Activated CD4-positive, alpha-beta T cell treated with anti-CD3 and anti-CD28 coated beads, Interleukin-2, amount 10 ng/mL, durations not matched to agents 7 days and 5 days (primary cell): ENCODE measurements at regions not wholly inside any gene's neighbourhood (a gene's known extent, or its start where the extent isn't known, plus 50 kb on each side); places are given as distances from the start of the nearest gene placed in this dataset.

Experiments
- CTCF ChIA-PET: fragments of 350-600 bp; sonication (Branson Sonifier 250); formaldehyde crosslinking; loops from one replicate; lab custom pipeline; 2021; ENCODE audit warnings: antibody characterized with exemption; lab: Charles Lee
- POLR2A ChIA-PET: fragments of 350-600 bp; sonication (Branson Sonifier 250); formaldehyde crosslinking; loops from one replicate; lab custom pipeline; 2021; ENCODE audit warnings: antibody characterized with exemption; lab: Charles Lee
- DNase-seq: peaks from one replicate; pipeline ENCODE4 v3.0.0-alpha.2; 2020
- H3K27ac Mint-ChIP-seq: one replicate; pipeline ENCODE4 v1.8.0; 2021; ENCODE audit warnings: mild to moderate bottlenecking, moderate library complexity, mixed read lengths
- H3K27me3 Mint-ChIP-seq: one replicate; pipeline ENCODE4 v1.8.0; 2021; ENCODE audit warnings: mixed read lengths
- H3K36me3 Mint-ChIP-seq: one replicate; pipeline ENCODE4 v1.8.0; 2021; ENCODE audit warnings: low read depth, mixed read lengths
- H3K4me1 Mint-ChIP-seq: one replicate; pipeline ENCODE4 v1.8.0; 2021; ENCODE audit warnings: mixed read lengths
- H3K4me3 Mint-ChIP-seq: one replicate; pipeline ENCODE4 v1.8.0; 2021; ENCODE audit warnings: mild to moderate bottlenecking, moderate library complexity, mixed read lengths
- H3K9me3 Mint-ChIP-seq: one replicate; pipeline ENCODE4 v1.8.0; 2021; ENCODE audit warnings: mixed read lengths

DNA sequence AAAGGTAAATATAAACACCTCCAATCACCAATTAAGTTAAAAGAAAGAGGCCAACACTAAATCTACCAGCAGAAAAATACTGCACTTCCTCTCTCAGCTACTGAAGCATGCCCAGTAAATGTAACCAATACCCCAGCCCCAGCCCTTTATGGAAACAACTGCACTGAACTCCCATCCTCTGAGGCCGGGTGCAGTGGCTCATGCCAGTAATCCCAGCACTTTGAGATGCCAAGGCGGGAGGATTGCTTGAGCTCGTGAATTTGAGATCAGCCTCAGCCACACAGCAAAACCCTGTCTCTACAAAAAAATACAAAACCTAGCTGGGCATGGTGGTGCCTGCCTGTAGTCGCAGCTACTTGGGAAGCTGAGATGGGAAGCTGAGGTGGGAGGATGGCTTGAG, 221.6 kb upstream of the SOX21 start:
- no peak for DNase-seq
- no peaks in the 10 kb centered on the region for H3K4me1 Mint-ChIP-seq
- H3K27me3 Mint-ChIP-seq, result no peaks in the 10 kb centered on the region
- H3K4me3 Mint-ChIP-seq, result no peak overlapping the region
- no peaks in the 10 kb centered on the region for H3K36me3 Mint-ChIP-seq
- ChIA-PET POLR2A (interaction anchor here (0.6 kb wide), 1 partner anchor 164 kb away, joined by 7 read pairs; no protein-coding TSS in a partner anchor), CTCF (interaction anchor here (1.7 kb wide), 1 partner anchor 26 kb away, joined by 4 read pairs; no protein-coding TSS in a partner anchor)
- H3K27ac Mint-ChIP-seq, result no peak overlapping the region
- H3K9me3 Mint-ChIP-seq, result peaks cover 8% of the 10 kb centered on the region

DNA sequence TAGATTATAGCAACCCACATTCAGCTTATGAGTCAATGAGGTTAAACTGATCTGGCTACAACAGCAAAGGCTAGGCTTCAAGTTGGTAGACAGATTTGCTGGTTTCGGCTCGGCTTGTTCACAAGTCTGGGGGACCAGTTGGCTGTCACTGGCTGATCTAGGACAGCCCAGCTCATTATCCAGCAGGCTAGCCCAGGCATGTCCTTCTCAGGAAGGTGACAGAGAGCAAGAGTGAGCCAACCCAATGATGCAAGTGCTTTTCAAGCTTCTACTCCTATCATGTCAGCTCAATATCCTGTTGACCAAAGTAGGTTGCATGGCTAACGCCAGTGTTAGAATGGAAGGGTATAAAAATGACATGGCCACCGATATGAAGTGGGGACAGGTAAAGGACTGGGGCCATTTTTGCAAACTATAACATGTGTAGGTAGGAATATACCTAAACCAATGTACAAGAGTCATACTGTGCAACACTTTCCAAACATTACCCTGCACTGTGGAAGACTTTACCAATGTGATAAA, 220.9 kb upstream of the SOX21 start:
- ChIA-PET CTCF (no interaction called here), POLR2A (no interaction called here)
- Mint-ChIP-seq H3K4me3 (no peak overlapping the region), H3K27ac (no peak overlapping the region), H3K4me1 (no peaks in the 10 kb centered on the region), H3K9me3 (peaks cover 8% of the 10 kb centered on the region), H3K36me3 (no peaks in the 10 kb centered on the region), H3K27me3 (peaks cover 2% of the 10 kb centered on the region)
- no peak for DNase-seq

DNA sequence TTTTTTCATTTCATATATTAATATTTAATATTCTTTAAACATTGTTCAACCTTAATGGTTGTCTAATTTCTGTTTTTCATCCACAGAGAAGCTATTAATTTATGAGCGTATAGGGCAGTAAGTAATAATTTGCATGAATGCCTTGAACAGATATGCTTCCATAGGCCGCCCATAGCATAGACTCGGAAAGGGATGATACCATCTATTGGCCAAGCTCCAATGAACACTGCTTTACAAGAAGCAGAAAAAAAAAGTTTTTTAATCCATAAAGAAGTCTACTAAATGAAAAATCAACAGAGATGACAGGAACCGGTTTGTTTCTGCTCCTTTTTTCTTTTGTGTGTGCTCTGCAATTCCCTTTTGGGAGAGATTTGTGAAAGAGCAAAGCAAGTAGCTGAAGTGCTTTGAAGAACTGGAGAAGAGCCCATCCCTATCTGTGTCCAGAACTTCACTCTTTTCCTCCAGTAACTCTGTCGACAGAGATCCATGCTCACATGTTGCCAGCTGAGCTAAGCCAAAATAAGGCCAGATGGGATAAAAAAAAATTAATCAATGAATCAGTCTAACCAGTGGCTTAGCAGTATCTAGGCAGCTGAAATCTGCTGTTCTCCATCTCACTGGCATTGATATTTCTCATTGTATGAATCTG, 215.9 kb upstream of the SOX21 start:
- Mint-ChIP-seq H3K27ac (no peak overlapping the region), H3K4me3 (no peak overlapping the region), H3K36me3 (no peaks in the 10 kb centered on the region), H3K9me3 (peaks cover 5% of the 10 kb centered on the region), H3K27me3 (peaks cover 2% of the 10 kb centered on the region), H3K4me1 (no peaks in the 10 kb centered on the region)
- ChIA-PET CTCF (no interaction called here), POLR2A (no interaction called here)
- DNase-seq, result no peak

DNA sequence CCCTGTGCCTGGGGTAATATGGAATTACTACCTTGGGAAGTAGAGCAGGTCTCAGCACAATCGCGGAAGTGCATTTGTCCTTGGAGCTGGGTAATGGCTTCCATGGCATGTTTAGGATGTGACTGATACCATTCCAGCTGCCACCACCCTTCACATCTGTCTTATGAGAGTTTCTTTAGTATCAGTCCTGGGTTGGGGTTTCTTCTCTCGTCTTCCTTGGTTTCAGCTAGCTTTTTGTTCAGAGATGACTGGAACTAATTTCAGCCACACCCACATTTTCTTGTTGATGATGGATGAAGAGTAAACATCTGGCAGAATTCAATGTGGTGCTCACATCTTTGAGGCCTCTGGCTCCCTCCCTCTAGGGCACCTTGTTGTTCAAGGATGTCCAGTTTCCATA, 212.9 kb upstream of the SOX21 start:
- POLR2A ChIA-PET, result no interaction called here

DNA sequence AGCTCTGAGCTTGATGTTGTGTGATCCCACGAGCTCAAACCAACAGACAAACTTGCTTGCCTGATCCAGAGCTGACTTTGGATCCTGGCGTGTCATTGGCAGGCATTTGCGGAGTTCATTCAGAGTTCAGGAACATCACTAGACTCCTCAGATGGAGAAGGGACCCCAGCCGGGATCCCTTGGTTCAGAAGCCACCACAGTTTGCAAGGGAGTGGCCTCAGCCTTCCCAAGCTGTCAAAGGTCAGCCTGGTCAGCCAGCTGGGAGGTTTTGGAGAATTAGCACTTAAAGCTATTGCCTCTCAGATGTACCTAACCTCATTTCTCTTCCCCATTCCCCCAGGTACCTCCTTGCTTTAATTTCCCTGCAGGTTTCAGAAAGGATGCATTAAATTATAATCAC, 208.8 kb upstream of the SOX21 start:
- Mint-ChIP-seq H3K4me1 (no peaks in the 10 kb centered on the region), H3K36me3 (no peaks in the 10 kb centered on the region), H3K9me3 (no peaks in the 10 kb centered on the region), H3K27ac (no peak overlapping the region), H3K4me3 (no peak overlapping the region), H3K27me3 (no peaks in the 10 kb centered on the region)
- POLR2A ChIA-PET, result no interaction called here
- CTCF ChIA-PET, result no interaction called here
- no peak for DNase-seq

More for the DNA sequence above, 212.9 kb upstream of the SOX21 start:
- DNase-seq, result no peak
- no peak overlapping the region for H3K27ac Mint-ChIP-seq
- CTCF ChIA-PET, result no interaction called here
- H3K27me3 Mint-ChIP-seq, result peaks cover 2% of the 10 kb centered on the region
- H3K9me3 Mint-ChIP-seq, result no peaks in the 10 kb centered on the region
- H3K36me3 Mint-ChIP-seq, result no peaks in the 10 kb centered on the region
- no peaks in the 10 kb centered on the region for H3K4me1 Mint-ChIP-seq
- H3K4me3 Mint-ChIP-seq, result no peak overlapping the region

DNA sequence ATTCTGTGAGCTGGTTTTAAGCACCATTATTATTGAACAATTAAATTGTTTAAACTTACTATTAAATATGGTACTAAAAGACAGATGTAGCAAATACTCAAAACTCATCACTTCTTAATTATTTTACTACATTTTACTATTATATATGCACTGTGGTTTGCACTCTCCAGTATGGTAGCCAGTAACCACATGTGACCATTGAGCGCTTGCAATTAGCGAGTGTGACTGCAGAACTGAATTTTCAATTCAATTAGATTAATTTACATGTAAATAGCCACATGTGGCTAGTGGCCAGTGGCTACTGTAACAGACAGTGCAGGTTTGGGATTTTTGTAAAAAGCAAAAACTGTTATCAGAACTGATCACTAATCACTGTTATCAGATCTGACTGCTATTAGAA, 208.2 kb upstream of the SOX21 start:
- no peaks in the 10 kb centered on the region for H3K36me3 Mint-ChIP-seq
- H3K9me3 Mint-ChIP-seq, result no peaks in the 10 kb centered on the region
- no peaks in the 10 kb centered on the region for H3K27me3 Mint-ChIP-seq
- H3K27ac Mint-ChIP-seq, result no peak overlapping the region
- H3K4me3 Mint-ChIP-seq, result no peak overlapping the region
- POLR2A ChIA-PET, result no interaction called here
- H3K4me1 Mint-ChIP-seq, result no peaks in the 10 kb centered on the region
- no peak for DNase-seq
- CTCF ChIA-PET, result no interaction called here

DNA sequence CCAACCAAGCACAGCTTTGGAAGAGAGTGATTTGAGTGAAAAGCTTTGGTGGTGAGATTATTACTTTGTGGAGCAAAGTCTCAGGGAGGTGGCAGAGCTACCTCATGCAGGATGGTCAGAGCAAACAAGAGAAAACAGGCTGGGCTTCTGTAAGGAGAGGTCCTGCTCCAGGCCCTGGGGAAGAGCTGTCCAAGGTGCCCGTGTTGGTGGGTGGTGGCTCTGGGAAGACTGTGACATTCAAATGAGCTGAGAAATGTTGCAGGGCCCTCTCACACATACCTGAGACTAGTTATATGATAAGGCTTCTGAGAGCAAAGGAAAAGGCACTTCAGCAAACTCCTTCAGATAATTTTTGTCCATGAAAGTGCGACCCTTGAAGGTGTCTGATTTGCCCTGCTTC, 205.5 kb upstream of the SOX21 start:
- no peak overlapping the region for H3K27ac Mint-ChIP-seq
- POLR2A ChIA-PET, result no interaction called here
- H3K36me3 Mint-ChIP-seq, result no peaks in the 10 kb centered on the region
- no peak for DNase-seq
- no peaks in the 10 kb centered on the region for H3K27me3 Mint-ChIP-seq
- H3K9me3 Mint-ChIP-seq, result no peaks in the 10 kb centered on the region
- CTCF ChIA-PET, result no interaction called here
- H3K4me3 Mint-ChIP-seq, result no peak overlapping the region
- no peaks in the 10 kb centered on the region for H3K4me1 Mint-ChIP-seq

DNA sequence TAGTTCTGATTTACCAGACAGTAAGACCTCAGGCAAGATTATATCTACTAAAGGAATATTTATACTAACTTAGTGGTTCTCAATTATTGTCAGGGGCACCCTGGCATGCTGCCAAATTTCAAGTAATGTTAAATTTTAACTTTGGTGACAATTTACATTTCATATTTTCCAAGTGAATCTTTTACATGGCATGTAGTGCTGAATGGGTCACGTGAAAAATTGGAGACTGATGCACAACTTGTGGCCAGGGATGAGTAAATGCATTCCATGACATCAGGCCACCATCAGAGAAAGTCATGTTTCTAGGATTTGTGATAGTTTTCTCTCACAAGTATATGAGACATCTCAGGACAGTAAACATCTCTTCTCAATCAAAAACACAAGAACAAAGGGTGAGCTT, 202.6 kb upstream of the SOX21 start:
- Mint-ChIP-seq H3K27ac (no peak overlapping the region), H3K9me3 (no peaks in the 10 kb centered on the region), H3K4me1 (no peaks in the 10 kb centered on the region), H3K36me3 (no peaks in the 10 kb centered on the region), H3K27me3 (peaks cover 17% of the 10 kb centered on the region), H3K4me3 (no peak overlapping the region)
- no peak for DNase-seq
- POLR2A ChIA-PET, result no interaction called here
- CTCF ChIA-PET, result no interaction called here

DNA sequence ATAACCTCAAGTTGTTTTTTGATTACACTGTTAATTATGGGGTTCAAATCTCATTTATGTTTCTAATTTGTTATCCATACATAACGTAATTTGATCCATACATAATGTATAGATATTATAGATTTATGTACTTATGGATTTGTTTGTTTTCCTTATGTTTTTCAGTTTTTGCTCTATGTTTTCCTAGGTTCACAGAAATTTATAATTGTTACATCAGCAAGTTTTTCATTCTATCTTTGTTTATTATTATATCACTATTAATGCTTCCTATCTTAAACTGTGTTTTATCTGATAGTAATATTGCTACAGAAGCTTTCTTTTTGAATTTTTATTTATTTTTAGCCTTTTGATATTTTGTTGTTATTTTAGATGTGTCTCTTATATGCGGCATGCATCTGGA, 194.3 kb upstream of the SOX21 start:
- H3K36me3 Mint-ChIP-seq, result no peaks in the 10 kb centered on the region
- ChIA-PET POLR2A (no interaction called here), CTCF (no interaction called here)
- H3K4me3 Mint-ChIP-seq, result no peak overlapping the region
- H3K27me3 Mint-ChIP-seq, result peaks cover 32% of the 10 kb centered on the region
- H3K4me1 Mint-ChIP-seq, result no peaks in the 10 kb centered on the region
- H3K9me3 Mint-ChIP-seq, result no peaks in the 10 kb centered on the region
- no peak overlapping the region for H3K27ac Mint-ChIP-seq
- no peak for DNase-seq

DNA sequence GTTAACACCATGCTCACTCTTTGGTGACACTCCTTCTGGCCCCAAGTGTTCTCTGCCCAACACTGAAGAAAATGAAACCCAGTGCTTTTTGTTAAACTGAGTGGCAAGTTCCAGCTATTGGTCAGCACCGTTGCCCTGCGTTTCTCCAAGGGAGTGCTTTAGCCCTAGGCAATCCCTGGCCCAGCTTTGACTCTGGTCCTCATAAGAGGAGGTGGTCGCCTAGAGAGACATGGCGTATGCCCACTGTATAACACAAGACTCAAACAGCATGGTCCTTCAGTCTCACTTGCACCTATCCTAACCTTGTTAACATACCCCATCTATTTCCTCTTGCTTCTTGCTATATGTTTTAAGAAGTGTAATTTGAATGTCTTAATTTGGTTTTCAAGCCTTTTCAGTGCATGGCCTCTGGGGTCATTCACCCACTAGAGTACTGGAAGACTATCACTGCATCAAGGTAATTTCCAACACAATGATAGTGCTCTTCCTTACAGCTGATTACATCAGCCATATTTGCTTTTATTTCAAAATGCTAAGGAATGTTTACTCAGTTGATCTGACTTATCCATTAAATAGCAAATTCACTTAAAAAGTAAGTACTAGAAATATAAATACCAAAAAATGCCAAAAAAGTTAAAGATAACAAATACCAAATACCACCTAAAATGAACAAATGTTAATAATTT, 190.5 kb upstream of the SOX21 start:
- DNase-seq, result no peak
- ChIA-PET POLR2A (no interaction called here), CTCF (no interaction called here)
- H3K4me3 Mint-ChIP-seq, result no peak overlapping the region
- no peaks in the 10 kb centered on the region for H3K36me3 Mint-ChIP-seq
- H3K4me1 Mint-ChIP-seq, result no peaks in the 10 kb centered on the region
- H3K27me3 Mint-ChIP-seq, result peaks cover 8% of the 10 kb centered on the region
- no peak overlapping the region for H3K27ac Mint-ChIP-seq
- no peaks in the 10 kb centered on the region for H3K9me3 Mint-ChIP-seq

DNA sequence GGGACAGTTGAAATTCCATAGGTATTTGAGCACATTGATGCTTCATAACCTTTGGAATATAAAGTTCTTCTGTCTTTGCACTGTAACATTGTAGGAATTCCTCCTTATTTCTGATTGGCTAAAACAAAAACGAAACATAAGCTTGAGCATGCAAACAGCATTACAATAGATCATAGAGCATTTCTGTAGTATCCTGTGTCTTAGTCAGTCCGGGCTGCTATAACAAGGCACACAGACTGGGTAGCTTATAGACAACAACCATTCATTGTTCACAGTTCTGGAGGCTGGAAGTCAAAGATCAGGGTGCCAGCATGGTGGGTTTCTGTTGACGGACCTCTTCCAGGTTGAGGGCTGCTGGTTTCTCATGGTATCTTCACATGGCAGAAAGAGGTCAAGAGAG, 188.7 kb upstream of the SOX21 start:
- H3K27ac Mint-ChIP-seq, result no peak overlapping the region
- ChIA-PET POLR2A (no interaction called here), CTCF (no interaction called here)
- no peaks in the 10 kb centered on the region for H3K36me3 Mint-ChIP-seq
- H3K27me3 Mint-ChIP-seq, result peaks cover 5% of the 10 kb centered on the region
- DNase-seq, result no peak
- H3K4me1 Mint-ChIP-seq, result no peaks in the 10 kb centered on the region
- no peaks in the 10 kb centered on the region for H3K9me3 Mint-ChIP-seq
- H3K4me3 Mint-ChIP-seq, result no peak overlapping the region

DNA sequence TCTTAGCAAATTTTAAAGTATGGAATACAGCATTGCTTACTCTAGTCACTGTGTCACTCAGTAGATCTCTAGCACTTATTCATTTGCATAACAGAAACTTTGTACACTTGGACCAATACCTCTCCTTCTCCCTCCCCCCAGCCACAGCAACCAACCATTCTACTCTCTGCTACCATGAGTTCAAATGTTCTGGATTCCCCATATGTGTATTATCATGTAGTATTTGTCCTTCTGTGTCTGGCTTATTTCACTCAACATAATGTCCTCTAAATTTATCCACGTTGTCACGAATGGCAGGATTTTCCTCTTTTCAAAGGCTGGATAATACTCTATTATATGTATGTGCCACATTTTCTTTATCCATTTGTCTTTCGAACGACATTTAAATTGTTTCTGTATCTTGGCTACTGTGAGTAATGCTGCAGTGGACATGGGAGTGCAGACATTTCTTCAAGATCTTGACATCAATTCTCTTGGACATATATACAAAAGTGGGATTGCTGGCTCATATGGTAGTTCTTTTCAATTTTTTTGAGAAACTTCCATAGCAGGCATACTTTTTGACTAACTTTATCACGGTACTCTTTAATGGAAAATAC, 184.5 kb upstream of the SOX21 start:
- Mint-ChIP-seq H3K4me1 (no peaks in the 10 kb centered on the region), H3K9me3 (no peaks in the 10 kb centered on the region), H3K36me3 (no peaks in the 10 kb centered on the region), H3K4me3 (no peak overlapping the region), H3K27me3 (no peaks in the 10 kb centered on the region), H3K27ac (no peak overlapping the region)
- ChIA-PET POLR2A (no interaction called here), CTCF (no interaction called here)
- no peak for DNase-seq

DNA sequence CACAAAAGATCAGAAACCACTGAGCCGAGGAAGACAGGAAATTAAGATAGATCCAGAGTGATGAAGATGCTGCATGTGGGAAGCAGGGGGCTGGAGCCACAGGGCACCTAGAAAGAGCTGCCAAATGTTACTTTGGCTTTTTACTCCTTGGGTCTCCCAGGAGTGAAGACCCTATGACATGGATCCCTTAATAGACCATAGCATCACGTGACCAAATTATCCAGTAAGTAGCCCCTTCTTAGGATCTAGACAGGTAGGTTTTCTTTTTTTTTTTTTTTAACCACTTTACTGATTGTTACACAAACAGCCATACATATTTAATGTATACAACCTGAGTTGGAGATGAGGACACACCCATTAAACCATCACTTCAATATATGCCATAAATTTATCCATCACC, 183.9 kb upstream of the SOX21 start:
- DNase-seq, result no peak
- Mint-ChIP-seq H3K4me3 (no peak overlapping the region), H3K36me3 (no peaks in the 10 kb centered on the region), H3K4me1 (no peaks in the 10 kb centered on the region), H3K27ac (no peak overlapping the region), H3K27me3 (no peaks in the 10 kb centered on the region), H3K9me3 (no peaks in the 10 kb centered on the region)
- POLR2A ChIA-PET, result no interaction called here
- CTCF ChIA-PET, result no interaction called here
